ENCODE measurements at regions not wholly inside any gene's neighbourhood (a gene's known extent, or its start where the extent isn't known, plus 50 kb on each side); places are given as distances from the start of the nearest gene placed in this dataset.

DNA sequence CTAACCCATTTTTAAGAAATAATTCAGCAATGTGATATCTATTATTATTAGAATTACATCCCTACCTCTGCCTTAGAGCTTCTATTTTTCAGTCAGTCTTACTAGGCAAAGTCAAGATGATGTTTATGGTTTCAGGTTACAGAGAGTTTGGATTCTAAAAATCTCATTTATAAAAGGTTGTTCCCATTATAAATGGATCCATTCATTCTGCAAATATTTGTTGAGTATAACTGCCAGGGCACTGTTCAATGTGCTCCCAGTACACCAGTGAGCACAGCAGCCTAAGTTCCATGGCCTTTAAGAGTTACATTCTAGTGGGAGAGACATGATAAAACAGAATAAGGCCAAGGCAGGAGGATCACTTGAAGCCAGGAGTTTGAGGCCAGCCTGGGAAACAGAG is 75.9 kb upstream of the EYA4 start:
- intact Hi-C loops (cut with DNase I): no loop called here
- DNase-seq: no peak

DNA sequence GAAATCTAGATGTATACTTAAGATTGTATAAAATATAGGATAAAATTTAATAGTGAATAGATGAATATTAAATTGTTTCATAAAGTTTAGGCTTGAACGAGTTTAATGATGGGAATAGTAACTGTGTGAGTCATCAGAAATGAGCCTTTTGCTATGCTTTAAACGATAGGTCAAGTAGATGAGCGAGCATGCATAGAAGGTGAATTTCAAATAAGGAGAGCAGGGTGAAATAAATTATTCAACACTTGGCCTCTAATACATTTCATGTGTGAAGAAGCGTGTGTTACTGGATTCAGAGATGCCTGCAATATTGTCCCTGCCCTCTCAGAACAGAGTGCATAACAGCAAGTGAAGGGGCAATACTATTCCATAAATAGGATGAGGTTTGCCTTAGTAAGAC is 74.4 kb upstream of the EYA4 start:
- DNase-seq: no peak
- intact Hi-C loops (cut with DNase I): no loop called here

DNA sequence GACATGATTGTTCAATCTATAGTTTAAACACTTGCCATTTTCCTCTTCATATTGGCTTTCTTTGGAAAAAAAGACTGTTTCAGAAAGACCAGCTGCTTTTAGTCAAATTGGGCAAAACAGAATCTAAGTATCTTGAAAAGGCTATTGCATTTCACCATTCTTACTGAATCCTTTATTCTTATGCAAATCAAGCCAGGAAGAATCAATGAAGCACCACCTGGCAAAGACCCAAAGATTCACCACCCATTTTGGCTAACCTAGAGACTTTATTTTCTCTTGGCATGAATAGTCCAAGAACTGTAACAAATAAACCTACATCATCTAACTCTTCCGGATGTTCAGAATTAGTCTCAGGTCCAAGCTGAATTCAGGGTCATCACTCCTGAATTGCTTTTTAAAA is 71.3 kb upstream of the EYA4 start:
- intact Hi-C loops (cut with DNase I): no loop called here
- DNase-seq: no peak

DNA sequence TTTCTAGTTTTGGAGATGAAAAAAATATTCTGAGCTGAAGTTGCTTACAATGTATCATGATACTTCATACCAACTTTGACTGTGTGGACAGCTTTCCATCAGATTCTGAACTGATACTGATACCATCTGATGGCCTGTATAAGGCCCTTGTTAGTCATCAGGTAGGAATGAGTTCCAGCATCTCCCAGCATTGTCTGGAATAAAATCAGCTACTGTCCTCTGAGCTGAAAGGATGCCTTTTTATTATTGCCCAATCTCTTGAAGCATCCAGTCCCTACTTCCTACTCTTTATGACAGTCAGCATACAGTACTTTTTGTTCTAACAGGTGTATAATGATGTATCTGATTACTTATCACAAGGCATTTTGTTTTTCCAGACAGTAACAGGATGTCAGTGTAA is 70.6 kb upstream of the EYA4 start:
- intact Hi-C loops (cut with DNase I): no loop called here
- DNase-seq: no peak

DNA sequence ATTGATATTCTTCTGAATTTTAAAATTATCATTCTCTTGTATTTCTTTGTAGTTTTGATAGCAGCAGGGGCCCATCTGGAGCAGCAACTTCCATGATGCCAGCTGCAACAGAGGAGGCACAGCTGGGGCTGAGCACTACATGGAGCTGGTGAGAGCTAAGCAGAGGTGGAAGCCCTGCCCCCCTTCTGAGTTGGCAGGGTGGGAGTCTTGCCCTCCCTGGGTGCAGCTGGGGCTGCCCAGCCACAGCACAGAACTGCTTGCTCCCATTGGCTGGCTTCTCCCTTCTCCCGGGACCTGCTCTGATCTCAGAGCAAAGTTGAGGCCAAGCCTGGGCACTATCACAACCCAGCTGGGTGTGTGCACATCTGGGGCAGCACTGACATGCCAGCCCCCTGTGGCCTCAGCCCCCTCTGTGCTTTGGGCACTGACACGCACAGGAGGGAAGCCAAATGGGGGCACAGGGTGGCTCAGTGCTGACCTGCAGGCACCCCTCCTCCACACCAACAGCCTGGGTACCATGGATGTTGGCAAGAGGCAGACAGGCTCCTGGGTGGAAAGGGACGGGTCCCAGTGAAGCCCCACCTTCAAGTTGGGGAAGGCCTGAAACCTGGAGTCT is 69.1 kb upstream of the EYA4 start:
- intact Hi-C loops (cut with DNase I): no loop called here
- DNase-seq: peak in 2 of 10 donors; percentile 64 to 67

DNA sequence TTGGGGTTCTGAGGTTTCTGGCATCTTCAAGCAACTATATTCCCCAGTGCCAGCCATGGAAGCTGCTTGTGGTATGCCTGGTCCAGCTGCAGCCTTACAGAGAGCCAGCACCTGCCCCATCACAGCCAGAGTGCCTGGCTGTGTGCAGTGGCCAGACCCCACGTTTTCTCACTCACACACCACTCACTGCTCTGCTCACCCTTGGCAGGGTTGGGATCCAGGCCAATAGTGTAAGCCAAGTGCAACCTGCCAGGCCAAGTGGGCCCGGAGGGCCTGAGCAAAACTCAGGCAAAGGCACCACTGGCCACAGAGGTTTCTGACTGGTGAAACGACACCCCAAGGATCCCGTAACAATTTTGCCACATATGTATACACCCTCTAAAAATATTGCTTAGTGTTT is 67.9 kb upstream of the EYA4 start:
- intact Hi-C loops (cut with DNase I): no loop called here
- peak in 1 of 10 donors; percentile 57 for DNase-seq

DNA sequence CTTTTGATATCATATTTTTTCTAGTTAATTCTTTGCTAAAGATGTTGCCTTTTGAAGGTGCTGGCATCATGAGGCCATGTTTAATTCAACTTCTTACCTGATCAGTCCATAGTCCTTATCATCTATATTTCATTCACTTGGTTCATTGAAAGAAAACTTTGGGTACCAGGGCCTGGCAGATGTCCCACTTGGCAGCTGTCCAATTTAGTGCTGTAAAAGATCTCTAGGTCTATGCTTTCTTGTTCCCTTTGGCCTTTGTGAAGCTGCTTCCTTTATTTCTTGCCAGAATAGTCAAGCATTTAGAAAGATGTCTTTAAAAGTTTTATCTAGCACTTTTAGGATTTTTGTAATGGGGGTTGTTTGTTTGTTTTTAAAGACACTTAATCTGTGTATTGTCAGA is 61.7 kb upstream of the EYA4 start:
- DNase-seq: no peak
- intact Hi-C loops (cut with DNase I): no loop called here

DNA sequence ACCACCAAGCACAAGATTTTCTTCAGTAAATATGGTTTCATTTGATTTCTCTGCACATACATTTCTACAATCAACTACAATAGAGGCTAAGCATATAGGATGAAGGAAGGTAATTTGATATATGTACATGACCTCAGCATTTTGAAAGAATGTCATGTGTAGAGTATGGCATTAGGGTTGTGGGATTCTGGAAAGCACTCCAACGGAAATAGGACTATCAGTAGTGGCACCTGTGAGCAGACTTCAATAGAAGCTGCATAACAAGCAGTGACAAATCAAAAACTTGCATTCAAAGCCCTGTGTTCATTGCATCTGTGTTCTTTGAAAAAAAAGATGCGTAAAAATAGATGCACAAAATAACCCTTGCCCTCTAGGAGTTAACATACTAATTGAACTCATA is 57.5 kb upstream of the EYA4 start:
- intact Hi-C loops (cut with DNase I): loop anchor here (10.0 kb wide), 1 partner anchor 349 kb away; no protein-coding TSS in a partner anchor
- DNase-seq: no peak

DNA sequence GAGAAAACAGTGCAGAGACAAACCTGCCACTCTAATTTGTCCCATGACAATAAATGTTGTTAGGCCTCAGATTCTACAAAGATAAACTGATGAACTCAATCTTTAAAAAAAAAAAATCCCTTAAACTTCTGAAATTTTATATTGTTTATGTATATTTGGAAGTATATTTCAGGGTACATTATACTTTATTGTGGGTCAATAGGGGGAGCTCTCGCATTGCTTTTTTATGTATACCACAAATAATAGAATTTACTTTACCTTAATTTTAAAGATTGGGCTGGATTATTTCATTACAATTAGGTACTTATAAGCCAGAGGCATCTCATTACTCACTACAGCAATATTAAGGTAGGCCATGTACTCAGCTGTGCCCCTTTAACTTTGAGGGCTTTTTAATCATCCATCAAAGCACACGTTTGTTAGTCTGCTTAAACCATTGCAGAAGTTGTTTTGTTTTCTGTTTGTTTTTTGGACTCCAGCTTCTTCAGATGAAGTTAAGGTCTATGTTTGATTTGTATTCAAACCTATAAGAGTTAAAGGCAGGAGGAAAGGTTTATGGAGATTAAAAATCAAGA is 56.3 kb upstream of the EYA4 start:
- DNase-seq: no peak

DNA sequence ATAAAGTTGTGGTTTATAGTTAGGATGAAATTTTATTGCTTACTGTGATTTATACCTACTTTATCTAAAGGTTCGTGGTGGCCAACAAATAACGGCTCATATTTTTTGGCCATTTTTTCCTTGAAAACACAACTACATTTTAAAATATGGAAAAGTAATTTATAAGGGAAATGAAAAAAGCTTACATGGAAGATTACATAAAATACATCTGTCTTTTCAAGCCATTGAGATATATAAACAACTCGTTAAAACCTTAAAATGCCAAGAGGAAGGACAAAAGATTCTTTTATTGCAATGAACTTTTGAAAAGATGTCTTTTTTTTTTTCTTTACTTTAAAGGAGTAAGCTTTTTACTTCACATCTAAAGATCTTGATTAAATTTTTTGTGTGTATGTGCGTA is 55.4 kb upstream of the EYA4 start:
- intact Hi-C loops (cut with DNase I): loop anchor here (1.0 to 10.0 kb wide), 2 partner anchors 327 to 351 kb away; no protein-coding TSS in a partner anchor
- DNase-seq: no peak

More for the DNA sequence above, 56.3 kb upstream of the EYA4 start:
- intact Hi-C loops (cut with DNase I): loop anchor here (1.0 to 10.0 kb wide), 2 partner anchors 327 to 350 kb away; no protein-coding TSS in a partner anchor

DNA sequence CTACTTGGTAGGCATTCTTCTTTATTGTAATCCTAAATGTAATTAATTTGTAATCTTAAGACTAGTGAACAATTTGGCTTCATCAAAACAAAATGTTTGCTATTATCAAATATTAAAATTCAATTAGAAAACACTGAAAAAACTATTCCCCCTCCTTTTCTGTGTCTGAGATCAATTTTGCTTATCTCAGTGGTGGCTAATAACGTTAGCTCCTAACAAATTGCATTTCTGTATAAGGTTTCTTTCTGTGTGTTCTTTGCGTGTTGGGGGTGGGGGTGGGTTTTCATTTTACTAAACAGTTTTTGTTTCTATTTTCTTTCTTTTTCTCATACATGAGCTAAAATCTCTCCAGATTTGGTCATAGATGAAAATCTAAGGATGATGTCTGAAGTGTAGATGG is 54.0 kb upstream of the EYA4 start:
- intact Hi-C loops (cut with DNase I): loop anchor here (10.0 kb wide), 1 partner anchor 352 kb away; no protein-coding TSS in a partner anchor
- DNase-seq: no peak

DNA sequence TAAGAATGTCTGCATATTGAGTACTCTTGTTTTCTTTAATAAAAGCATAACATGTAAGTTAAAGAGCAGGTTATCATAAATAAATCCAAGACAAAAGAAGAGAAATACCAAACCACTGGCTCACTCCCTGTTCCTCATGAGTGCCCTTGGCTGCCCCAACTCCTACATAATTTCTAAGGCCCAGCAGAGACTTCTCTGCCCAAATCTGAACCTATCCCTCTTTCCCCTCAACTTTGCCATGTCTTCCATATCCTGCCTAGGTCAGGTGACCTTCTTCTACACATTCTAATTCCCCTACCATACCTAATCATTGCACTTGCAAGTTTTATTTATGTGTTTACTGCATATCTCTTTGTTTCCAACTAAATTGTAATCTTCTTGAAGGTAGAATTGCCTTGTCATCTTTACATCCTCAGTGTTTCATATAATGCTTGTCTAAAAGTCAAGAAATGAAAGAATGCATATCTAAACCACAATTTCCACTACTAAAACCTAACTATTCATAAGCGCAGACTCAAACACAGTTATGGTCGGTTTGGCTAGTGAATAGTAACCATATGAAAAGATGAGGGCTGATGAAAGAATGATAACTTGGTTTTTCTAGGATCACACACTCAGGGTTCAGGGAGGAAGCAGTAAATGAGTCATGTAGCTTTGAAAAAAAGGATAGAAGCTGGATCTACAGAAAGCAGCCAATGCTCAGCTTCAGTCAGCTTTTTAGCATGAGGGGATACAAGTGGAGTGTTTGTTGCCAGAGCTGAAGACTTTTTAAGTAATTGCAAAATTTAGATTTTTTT is 53.3 kb upstream of the EYA4 start:
- DNase-seq: no peak
- intact Hi-C loops (cut with DNase I): loop anchor here (10.0 kb wide), 1 partner anchor 353 kb away; no protein-coding TSS in a partner anchor

DNA sequence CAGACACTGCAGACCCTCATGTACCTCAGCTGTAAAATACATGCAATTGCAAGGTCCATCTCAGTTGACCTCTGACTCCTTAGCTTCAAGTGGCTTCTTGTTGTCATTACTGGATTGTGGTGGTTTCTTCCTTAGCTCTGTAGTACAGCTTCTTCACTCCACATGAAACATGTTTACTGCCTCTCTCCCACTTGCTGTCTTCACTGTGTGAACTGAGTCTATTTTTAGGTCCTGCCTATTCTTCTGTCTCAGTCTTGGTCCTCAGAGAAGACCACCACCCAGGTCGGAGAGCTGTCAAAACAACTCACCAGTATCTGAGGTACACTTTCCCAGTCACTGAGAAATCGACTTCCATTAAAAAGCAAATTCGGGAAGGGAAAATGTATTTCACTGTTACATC is 50.2 kb upstream of the EYA4 start:
- no peak for DNase-seq
- intact Hi-C loops (cut with DNase I): no loop called here

DNA sequence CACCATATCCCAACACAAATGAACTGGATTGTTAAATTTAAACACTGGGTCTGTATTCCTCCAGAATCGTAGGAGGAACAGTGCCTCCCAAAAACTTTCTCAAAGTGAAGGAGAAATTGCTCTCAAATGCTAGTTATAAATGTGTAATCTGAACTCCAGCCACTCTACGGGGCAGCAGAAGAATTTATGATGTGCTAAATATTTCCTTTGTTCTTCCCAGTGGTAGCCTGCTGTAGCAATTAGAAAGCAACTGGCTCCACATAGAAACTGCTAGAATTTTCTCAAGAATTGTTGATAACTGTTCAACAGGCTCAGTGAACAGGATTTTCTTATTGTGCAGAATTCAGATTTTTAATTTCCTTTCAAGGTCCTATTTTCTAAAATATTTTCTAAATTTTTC is 49.8 kb upstream of the EYA4 start:
- DNase-seq: no peak
- intact Hi-C loops (cut with DNase I): no loop called here

Measured in posterior cingulate gyrus (tissue), 11 donors.